Astrocyte of the cerebellum (primary cell): ENCODE measurements at regions not wholly inside any gene's neighbourhood (a gene's known extent, or its start where the extent isn't known, plus 50 kb on each side); places are given as distances from the start of the nearest gene placed in this dataset.
A peak's percentile ranks its signal among the peaks of the same experiment; 100 is the strongest.
"Not testable (repeated sequence)": the region's sequence is repeated elsewhere in the genome, so short reads cannot be mapped to it uniquely, and the experiment has no call there.

Experiments
- DNase-seq: peaks from one replicate; pipeline ENCODE4 v3.0.0-alpha.2; 2011; ENCODE audit warnings: low read depth
- H3K4me3 ChIP-seq: 2 replicates; pipeline ENCODE4 v1.5.1; 2011; ENCODE audit warnings: mild to moderate bottlenecking, low read depth, low read length, moderate library complexity
- CTCF ChIP-seq: IDR thresholded peaks from 2 replicates; pipeline ENCODE4 v1.5.1; 2012; ENCODE audit warnings: low read length, low read depth, moderate library complexity, mild to moderate bottlenecking; ENCODE audit errors: missing control alignments
- in situ Hi-C: cut with HindIII; loops from 2 replicates; pipeline ENCODE4 v1.10.0; 2017; ENCODE audit warnings: low sequenced_read_pairs

GRCh38 chr4:162475246-162475645 lies 311.4 kb upstream of the FSTL5 start:
- no peak for TF ChIP-seq CTCF
- in situ Hi-C loops, result loop anchor here (25.0 kb wide), 2 partner anchors 862 to 1062 kb away; partner anchors contain the start of genes NPY1R and NPY5R
- DNase-seq, result peak; percentile 52
- no peak overlapping the region for H3K4me3 ChIP-seq

GRCh38 chr4:162469977-162470376 lies 306.2 kb upstream of the FSTL5 start:
- in situ Hi-C loops, result no loop called here
- TF ChIP-seq CTCF, result no peak
- no peak overlapping the region for H3K4me3 ChIP-seq
- no peak for DNase-seq

GRCh38 chr4:162465356-162465755 lies 301.6 kb upstream of the FSTL5 start:
- H3K4me3 ChIP-seq, in situ Hi-C loops, DNase-seq: not testable (repeated sequence)

GRCh38 chr4:162461952-162462351 lies 298.2 kb upstream of the FSTL5 start:
- DNase-seq, result no peak
- TF ChIP-seq CTCF, result no peak
- in situ Hi-C loops, result no loop called here
- H3K4me3 ChIP-seq, result no peak overlapping the region

- in situ Hi-C loops, result no loop called here
- no peak for DNase-seq
- TF ChIP-seq CTCF, result no peak
These were observed 294.3 kb upstream of the FSTL5 start for GRCh38 chr4:162458051-162458450.

GRCh38 chr4:162457071-162457865 lies 293.5 kb upstream of the FSTL5 start:
- no peak for DNase-seq
- H3K4me3 ChIP-seq, result no peak overlapping the region
- no peak for TF ChIP-seq CTCF
- in situ Hi-C loops, result no loop called here

More at GRCh38 chr4:162458051-162458450, 294.3 kb upstream of the FSTL5 start:
- H3K4me3 ChIP-seq, result no peak overlapping the region

- DNase-seq, result no peak
- TF ChIP-seq CTCF, result no peak
- in situ Hi-C loops, result no loop called here
- no peak overlapping the region for H3K4me3 ChIP-seq
These were observed 292.3 kb upstream of the FSTL5 start for GRCh38 chr4:162456106-162456505.
